Neural progenitor cell (in vitro differentiated cells): ENCODE measurements at regions not wholly inside any gene's neighbourhood (a gene's known extent, or its start where the extent isn't known, plus 50 kb on each side); places are given as distances from the start of the nearest gene placed in this dataset.

ENCODE experiments used
- CTCF ChIP-seq: fragments of 200-600 bp; sonication (generic); IDR thresholded peaks from 2 replicates; pipeline ENCODE4 v1.5.1; 2017; ENCODE audit warnings: antibody characterized with exemption, mild to moderate bottlenecking
- EZH2 ChIP-seq: fragments of 200-600 bp; sonication (generic); IDR thresholded peaks from 2 replicates; pipeline ENCODE4 v1.6.1; 2017; ENCODE audit warnings: antibody characterized with exemption, mild to moderate bottlenecking, moderate library complexity

DNA sequence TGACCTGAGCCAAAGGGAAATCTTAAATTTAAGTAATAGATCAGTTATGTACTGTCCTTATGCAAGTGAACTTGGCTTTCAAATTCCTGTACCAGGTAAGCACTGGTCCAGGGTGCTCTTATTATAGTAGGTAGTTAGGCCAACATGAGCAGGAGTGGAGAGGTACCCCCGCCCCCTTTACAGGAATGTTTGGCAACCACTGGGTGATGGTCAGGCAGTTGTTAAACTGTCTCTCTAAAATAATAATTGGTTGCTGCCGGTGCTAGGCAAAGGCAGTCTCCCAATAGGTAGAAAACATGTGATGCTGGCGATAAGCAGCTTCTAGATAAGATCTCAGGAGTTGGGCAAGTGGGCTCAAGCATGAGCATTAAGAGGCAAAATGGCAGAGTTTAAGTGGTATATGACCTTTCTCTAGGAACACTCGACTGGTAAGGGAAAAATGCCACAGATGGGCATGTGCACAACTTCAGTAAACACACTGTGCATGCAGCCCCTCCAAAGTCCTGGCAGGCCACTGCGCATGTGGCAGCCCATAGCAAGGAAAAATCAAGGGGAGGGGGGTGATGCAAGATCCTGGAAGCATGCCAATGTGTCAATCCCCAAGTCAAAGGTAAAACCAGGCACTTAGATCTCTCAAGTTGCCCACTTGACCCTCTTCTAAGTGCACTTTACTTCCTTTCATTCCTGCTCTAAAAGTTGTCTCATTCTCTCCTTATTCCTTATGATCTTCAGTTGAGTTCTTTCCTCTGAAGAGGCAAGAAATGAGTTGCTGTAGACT is 1239.7 kb downstream of the C4orf33 start:
- TF ChIP-seq CTCF (no peak), EZH2 (no peak)
